K562 (cell line): ENCODE measurements at regions not wholly inside any gene's neighbourhood (a gene's known extent, or its start where the extent isn't known, plus 50 kb on each side); places are given as distances from the start of the nearest gene placed in this dataset.
A peak's percentile ranks its signal among the peaks of the same experiment; 100 is the strongest.
"Not testable (repeated sequence)": the region's sequence is repeated elsewhere in the genome, so short reads cannot be mapped to it uniquely, and the experiment has no call there.

Source experiments
- ATAC-seq: fragments of 200-7000 bp; cut with Tn5 transposase; 3 replicates; pipeline ENCODE4 v1.9.1; 2020; ENCODE audit warnings: moderate library complexity
- BruUV-seq: library from RNA; stranded (reverse); fragments of 400-500 nt; replicated peaks from 2 replicates; lab custom pipeline; 2021; lab: Mats Ljungman, UMichigan
- CTCF ChIA-PET: fragments of 300-600 bp; formaldehyde crosslinking; extraction: SDS; loops from one replicate; lab custom pipeline; 2021; ENCODE audit warnings: low intra/inter-chr PET ratio; lab: Yijun Ruan, JAX
- POLR2A ChIA-PET: fragments of 300-600, 350-650 bp; sonication (Branson Sonifier 250); formaldehyde crosslinking; extraction: SDS; loops from one replicate; lab custom pipeline; 2021; ENCODE audit warnings: antibody characterized with exemption, inconsistent platforms; lab: Yijun Ruan, JAX
- DNase-seq, 4 experiments: peaks; one replicate each; pipeline versions ENCODE4 v3.0.0 to v3.0.0-alpha.2; 2011 to 2018; ENCODE audit warnings: low spot score in 3 of 4, mixed read lengths in 3 of 4; ENCODE audit errors: extremely low read depth in 1 of 4
- FAIRE-seq: peaks from 2 replicates; lab custom pipeline; 2011; peaks lifted over from hg19 to GRCh38; lab: Jason Lieb, UNC
- H2AFZ ChIP-seq: 2 replicates; pipeline ENCODE4 v1.6.0; 2011; ENCODE audit warnings: low read depth, low read length, control low read depth, inconsistent platforms
- H3K27ac ChIP-seq: fragments of 200-600 bp; 3 replicates; pipeline ENCODE4 v1.8.0; 2011; ENCODE audit warnings: low read depth, mild to moderate bottlenecking, control low read depth, inconsistent platforms, low read length, moderate library complexity, mixed read lengths; ENCODE audit errors: extremely low read depth
- H3K27me3 ChIP-seq, 2 experiments: fragments of 300-600 bp in 1 of 2; 2 replicates in 1 of 2; 3 replicates in 1 of 2; pipeline versions ENCODE4 v1.6.0 to v1.8.0; 2011; ENCODE audit warnings: inconsistent platforms in 2 of 2, low read length in 2 of 2, mild to moderate bottlenecking in 1 of 2, mixed read lengths in 1 of 2, moderate library complexity in 1 of 2; ENCODE audit not compliant: control insufficient read depth in 2 of 2, insufficient read depth in 2 of 2
- H3K36me3 ChIP-seq: fragments of 300-600 bp; 3 replicates; pipeline ENCODE4 v1.8.0; 2011; ENCODE audit warnings: mild to moderate bottlenecking, low read length, inconsistent platforms; ENCODE audit not compliant: control insufficient read depth, insufficient read depth
- H3K4me1 ChIP-seq, 2 experiments: fragments of 200-600 bp in 1 of 2; replicated peaks in 1 of 2; 2 replicates in 1 of 2; 3 replicates in 1 of 2; pipeline versions ENCODE4 v1.5.1 to v1.8.0; 2011; ENCODE audit warnings: inconsistent platforms in 2 of 2, low read length in 2 of 2, mild to moderate bottlenecking in 1 of 2, mixed read lengths in 1 of 2, moderate library complexity in 1 of 2; ENCODE audit not compliant: control insufficient read depth in 2 of 2, insufficient read depth in 2 of 2
- H3K4me2 ChIP-seq: 2 replicates; pipeline ENCODE4 v1.6.1; 2011; ENCODE audit warnings: low read length, control low read depth, inconsistent platforms, mixed read lengths; ENCODE audit not compliant: insufficient read depth
- H3K4me3 ChIP-seq: fragments of 200-600 bp; sonication (generic), shearing (Covaris generic); 2 replicates; pipeline ENCODE4 v1.5.1; 2016; ENCODE audit warnings: control low read depth, inconsistent platforms
- H3K79me2 ChIP-seq: fragments of 200-600 bp; 3 replicates; pipeline ENCODE4 v1.8.0; 2011; ENCODE audit warnings: low read length, inconsistent platforms; ENCODE audit not compliant: control insufficient read depth, insufficient read depth
- H3K9ac ChIP-seq, 2 experiments: 2 replicates each; pipeline versions ENCODE4 v1.6.0 to v1.6.1; 2011; ENCODE audit warnings: low read depth in 2 of 2, low read length in 2 of 2, control low read depth in 1 of 2, inconsistent platforms in 1 of 2, mild to moderate bottlenecking in 1 of 2, mixed read lengths in 1 of 2; ENCODE audit not compliant: insufficient read depth in 1 of 2
- H3K9me1 ChIP-seq: one replicate; pipeline ENCODE4 v1.6.0; 2011; ENCODE audit warnings: inconsistent platforms, mild to moderate bottlenecking, low read length, moderate library complexity; ENCODE audit not compliant: control insufficient read depth, insufficient read depth
- H3K9me3 ChIP-seq: replicated peaks from 2 replicates; pipeline ENCODE4 v1.5.1; 2011; ENCODE audit warnings: low read depth, low read length, inconsistent platforms; ENCODE audit not compliant: control insufficient read depth, insufficient read depth
- H4K20me1 ChIP-seq: replicated peaks from 2 replicates; pipeline ENCODE4 v1.6.1; 2011; ENCODE audit warnings: low read length, inconsistent platforms, mixed read lengths; ENCODE audit not compliant: control insufficient read depth, insufficient read depth
- BCOR ChIP-seq: fragments of 450-650 bp; IDR thresholded peaks from 2 replicates; pipeline ENCODE4 v1.6.1; 2016
- CXXC5 ChIP-seq: fragments of 250-450 bp; sonication (Bioruptor Pico); IDR thresholded peaks from 2 replicates; pipeline ENCODE4 v1.8.0; 2022; ENCODE audit warnings: inconsistent platforms, mild to moderate bottlenecking, moderate library complexity
- MLLT1 ChIP-seq, 2 experiments: fragments of 450-650 bp; IDR thresholded peaks; 2 replicates each; pipeline ENCODE4 v1.6.1; 2016
- PCBP1 ChIP-seq: fragments of 200-400 bp; formaldehyde crosslinking; IDR thresholded peaks from 2 replicates; pipeline ENCODE4 v1.6.1; 2018; ENCODE audit warnings: mild to moderate bottlenecking, low read depth, low read length; ENCODE audit not compliant: poor library complexity, severe bottlenecking
- POLR2G ChIP-seq: fragments of 200-400 bp; formaldehyde crosslinking; IDR thresholded peaks from 2 replicates; pipeline ENCODE4 v1.6.1; 2017; ENCODE audit warnings: low read depth, mild to moderate bottlenecking, antibody characterized with exemption, low read length, moderate library complexity
- SMAD4 ChIP-seq: fragments of 250-450 bp; sonication (Bioruptor Pico); conservative IDR thresholded peaks from 2 replicates; pipeline ENCODE4 v1.8.0; 2021; ENCODE audit warnings: inconsistent platforms, mild to moderate bottlenecking, moderate library complexity
- ZNF512 ChIP-seq: IDR thresholded peaks from 2 replicates; pipeline ENCODE4 v1.6.1; 2016; ENCODE audit warnings: missing genetic modification characterization, missing compliant biosample characterization
- ZSCAN29 ChIP-seq: fragments of 450-650 bp; IDR thresholded peaks from 2 replicates; pipeline ENCODE4 v1.6.1; 2017
- WGBS: fragments of 100-300 bp; shearing (Covaris generic); methylation state at CpG from one replicate; pipeline ENCODE4 v1.1.6; 2016; ENCODE audit warnings: low coverage, mixed read lengths; ENCODE audit not compliant: insufficient coverage; ENCODE audit errors: missing lambda C conversion rate; 5-methylcytosine and 5-hydroxymethylcytosine counted together
- in situ Hi-C: fragments of 300-500 bp; cut with MboI; formaldehyde crosslinking; loops from 4 replicates; pipeline ENCODE4 v1.15.0; 2018; ENCODE audit warnings: inconsistent platforms, mixed read lengths
- intact Hi-C: fragments of 100-400 bp; cut with micrococcal nuclease; formaldehyde crosslinking; loops from 2 replicates; pipeline ENCODE4 v1.14.2; 2022

GRCh38 chr1:144077167-144077841 lies 105.5 kb upstream of the FAM72C start:
- H3K4me2 ChIP-seq = not testable (repeated sequence)

GRCh38 chr1:144076646-144077045 lies 104.9 kb upstream of the FAM72C start:
- H3K4me2 ChIP-seq, H3K79me2 ChIP-seq, BruUV-seq, H3K27ac ChIP-seq, H3K9me3 ChIP-seq, H2AFZ ChIP-seq, H3K9ac ChIP-seq, POLR2A ChIA-PET, H3K27me3 ChIP-seq, FAIRE-seq, intact Hi-C loops, H3K36me3 ChIP-seq, ATAC-seq, H4K20me1 ChIP-seq, CTCF ChIA-PET, in situ Hi-C loops, H3K4me1 ChIP-seq, H3K9me1 ChIP-seq: not testable (repeated sequence)
- H3K4me3 ChIP-seq = peak overlapping the region; percentile 50
- peak in 1 of 4 experiments; percentile 0 for DNase-seq
- WGBS = no CpG with 5 or more reads among the region's 53 CpGs

More at GRCh38 chr1:144077167-144077841, 105.5 kb upstream of the FAM72C start:
- DNase-seq = peak in 2 of 4 experiments; percentile 4 to 45
- H4K20me1 ChIP-seq, intact Hi-C loops, CTCF ChIA-PET, H3K27me3 ChIP-seq, ATAC-seq, POLR2A ChIA-PET, FAIRE-seq, H3K36me3 ChIP-seq, H3K4me1 ChIP-seq, H3K27ac ChIP-seq, H3K9me1 ChIP-seq, H3K9me3 ChIP-seq, in situ Hi-C loops, H3K79me2 ChIP-seq, H2AFZ ChIP-seq, BruUV-seq: not testable (repeated sequence)
- 0% methylated on average over 41 of the region's 93 CpGs for WGBS
- Histone ChIP-seq H3K9ac (peak overlapping the region in 1 of 2 experiments; percentile 52; a peak in 1 of 4 replicates), H3K4me3 (peak overlapping the region; percentile 50)
- TF ChIP-seq SMAD4 (0 out of 2 replicates have a peak, but pooled peaks have one; percentile 24), PCBP1 (peak; percentile 49), MLLT1 (IDR thresholded peaks at IDR 0.05) (0 out of 4 replicates have a peak, but pooled peaks of 1 of the 2 experiments have one; percentile 26), BCOR (peak; percentile 73), ZNF512 (tag) (0 out of 2 replicates have a peak, but pooled peaks have one; percentile 14), ZSCAN29 (peak; percentile 84), POLR2G (0 out of 2 replicates have a peak, but pooled peaks have one; percentile 16), CXXC5 (CRISPR knock-in tag) (peak; percentile 47)
